GM20431 (cell line): ENCODE measurements at regions not wholly inside any gene's neighbourhood (a gene's known extent, or its start where the extent isn't known, plus 50 kb on each side); places are given as distances from the start of the nearest gene placed in this dataset.

Experiments
- in situ Hi-C: fragments of 300-500 bp; cut with MseI, MboI; formaldehyde crosslinking; loops from one replicate; pipeline ENCODE4 v1.15.0; 2020; ENCODE audit warnings: low sequenced_read_pairs; ENCODE audit not compliant: unreplicated experiment

GRCh38 chrX:10021461-10022272, 54.5 kb downstream of the CLDN34 start:
- in situ Hi-C loops: loop anchor here (25.0 kb wide), 1 partner anchor 91 kb away; no protein-coding TSS in a partner anchor

- in situ Hi-C loops: loop anchor here (25.0 kb wide), 1 partner anchor 90 kb away; no protein-coding TSS in a partner anchor
Observed at GRCh38 chrX:10022273-10022541, 55.0 kb downstream of the CLDN34 start.

GRCh38 chrX:10022580-10023245, 55.6 kb downstream of the CLDN34 start:
- in situ Hi-C loops: loop anchor here (25.0 kb wide), 1 partner anchor 90 kb away; no protein-coding TSS in a partner anchor

- in situ Hi-C loops: loop anchor here (25.0 kb wide), 1 partner anchor 88 kb away; no protein-coding TSS in a partner anchor
Observed at GRCh38 chrX:10023821-10024220, 56.7 kb downstream of the CLDN34 start.

- in situ Hi-C loops: no loop called here
Observed at GRCh38 chrX:10025742-10026493, 58.8 kb downstream of the CLDN34 start.

- in situ Hi-C loops: no loop called here
Observed at GRCh38 chrX:10028283-10029104, 61.3 kb downstream of the CLDN34 start.

GRCh38 chrX:10030570-10030969, 63.4 kb downstream of the CLDN34 start:
- in situ Hi-C loops: no loop called here

GRCh38 chrX:10031746-10032145, 64.6 kb downstream of the CLDN34 start:
- in situ Hi-C loops: no loop called here

GRCh38 chrX:10032147-10032546, 65.0 kb downstream of the CLDN34 start:
- in situ Hi-C loops: no loop called here

- in situ Hi-C loops: no loop called here
Observed at GRCh38 chrX:10033375-10034007, 66.3 kb downstream of the CLDN34 start.

GRCh38 chrX:10034740-10035260, 67.6 kb downstream of the CLDN34 start:
- in situ Hi-C loops: no loop called here

- in situ Hi-C loops: no loop called here
Observed at GRCh38 chrX:10038585-10038984, 71.4 kb downstream of the CLDN34 start.

GRCh38 chrX:10039821-10040793, 72.9 kb downstream of the CLDN34 start:
- in situ Hi-C loops: no loop called here

- in situ Hi-C loops: no loop called here
Observed at GRCh38 chrX:10040961-10041360, 73.8 kb downstream of the CLDN34 start.

GRCh38 chrX:10041383-10041782, 74.2 kb downstream of the CLDN34 start:
- in situ Hi-C loops: no loop called here

- in situ Hi-C loops: no loop called here
Observed at GRCh38 chrX:10042055-10042454, 74.9 kb downstream of the CLDN34 start.

- in situ Hi-C loops: no loop called here
Observed at GRCh38 chrX:10043386-10043785, 76.2 kb downstream of the CLDN34 start.

GRCh38 chrX:10044021-10044420, 76.9 kb downstream of the CLDN34 start:
- in situ Hi-C loops: no loop called here
